ENCODE measurements at regions not wholly inside any gene's neighbourhood (a gene's known extent, or its start where the extent isn't known, plus 50 kb on each side); places are given as distances from the start of the nearest gene placed in this dataset.

- no peak for TF ChIP-seq CTCF (conservative IDR thresholded peaks at IDR 0.05; ENCODE audit: low read depth, low read length)
- no peak for TF ChIP-seq EZH2 (IDR thresholded peaks at IDR 0.05; ENCODE audit: low read length, unreplicated experiment)
- TF ChIP-seq EZH2phosphoT487 (IDR thresholded peaks at IDR 0.05; ENCODE audit: borderline replicate concordance, low read length), result no peak
These were observed 221.9 kb upstream of the KCTD3 start for GRCh38 chr1:215345208-215345607.

All from PC-3 (cell line).